Effector memory CD8-positive, alpha-beta T cell (primary cell): ENCODE measurements at regions not wholly inside any gene's neighbourhood (a gene's known extent, or its start where the extent isn't known, plus 50 kb on each side); places are given as distances from the start of the nearest gene placed in this dataset.

Experiments used
- ATAC-seq: fragments of 150-1000 bp; cut with Tn5 transposase; replicated peaks from 2 replicates; pipeline ENCODE4 v1.10.0; 2021; ENCODE audit warnings: mild to moderate bottlenecking, moderate library complexity
- DNase-seq, 3 experiments: peaks; one replicate each; pipeline ENCODE4 v3.0.0; 2021
- H3K27ac Mint-ChIP-seq, 2 donors: one replicate each; pipeline ENCODE4 v1.8.0; 2022; ENCODE audit warnings: mild to moderate bottlenecking in 2 of 2, mixed read lengths in 2 of 2, moderate library complexity in 2 of 2
- H3K27me3 Mint-ChIP-seq, 2 donors: one replicate each; pipeline ENCODE4 v1.8.0; 2022; ENCODE audit warnings: mixed read lengths in 2 of 2
- H3K36me3 Mint-ChIP-seq: one replicate; pipeline ENCODE4 v1.8.0; 2022; ENCODE audit warnings: mild to moderate bottlenecking, moderate library complexity, mixed read lengths; ENCODE audit not compliant: insufficient read depth
- H3K4me1 Mint-ChIP-seq, 2 donors: one replicate each; pipeline ENCODE4 v1.8.0; 2022; ENCODE audit warnings: low read depth in 2 of 2, mixed read lengths in 2 of 2
- H3K4me3 Mint-ChIP-seq, 2 donors: one replicate each; pipeline ENCODE4 v1.8.0; 2022; ENCODE audit warnings: mild to moderate bottlenecking in 2 of 2, mixed read lengths in 2 of 2, moderate library complexity in 2 of 2
- H3K9me3 Mint-ChIP-seq, 2 donors: one replicate each; pipeline ENCODE4 v1.8.0; 2022; ENCODE audit warnings: mixed read lengths in 2 of 2

DNA sequence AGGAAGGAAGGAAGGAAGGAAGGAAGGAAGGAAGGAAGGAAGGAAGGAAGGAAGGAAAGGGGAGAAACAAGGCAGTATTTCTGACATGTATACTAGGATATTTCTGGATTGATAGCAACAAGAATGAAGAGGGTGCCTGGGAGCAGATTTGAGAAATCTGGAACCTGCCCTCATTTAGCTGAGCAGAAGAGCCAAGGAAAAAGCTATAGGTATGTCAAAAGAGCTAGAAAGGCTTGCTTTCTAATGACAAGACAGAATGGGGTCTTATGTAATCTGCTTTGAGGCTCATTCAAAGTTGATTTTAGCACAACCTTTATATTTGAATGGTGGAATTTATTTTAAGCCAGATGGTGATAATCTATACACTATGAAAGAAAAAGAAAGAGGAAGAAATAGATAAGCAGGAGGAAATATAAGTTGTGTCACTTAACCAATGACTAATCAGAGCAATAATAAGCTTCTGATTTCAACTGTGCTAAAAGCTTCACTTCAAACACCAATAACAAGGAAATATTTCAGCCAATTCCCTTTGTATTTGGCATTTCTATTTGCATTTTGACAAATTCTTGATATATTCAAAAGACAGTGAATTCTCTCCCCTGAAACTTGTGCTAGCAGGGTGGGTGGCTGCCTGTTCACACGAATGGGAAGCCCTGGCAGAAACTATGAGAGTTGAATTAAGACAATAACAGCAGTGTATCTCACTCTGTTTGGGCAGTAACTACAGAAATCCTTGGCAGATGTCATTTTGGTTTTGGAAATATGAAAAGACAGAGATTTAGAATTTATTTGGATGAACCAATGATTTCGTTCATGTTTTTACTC lies 76.3 kb upstream of the FLRT2 start:
- Mint-ChIP-seq H3K4me3 (no peak overlapping the region), H3K27ac (no peak overlapping the region), H3K27me3 (no peaks in the 10 kb centered on the region), H3K9me3 (peaks cover 0 to 2% of the 10 kb centered on the region in 2 donors), H3K36me3 (no peaks in the 10 kb centered on the region), H3K4me1 (no peaks in the 10 kb centered on the region)
- no peak for ATAC-seq
- DNase-seq: no peak

DNA sequence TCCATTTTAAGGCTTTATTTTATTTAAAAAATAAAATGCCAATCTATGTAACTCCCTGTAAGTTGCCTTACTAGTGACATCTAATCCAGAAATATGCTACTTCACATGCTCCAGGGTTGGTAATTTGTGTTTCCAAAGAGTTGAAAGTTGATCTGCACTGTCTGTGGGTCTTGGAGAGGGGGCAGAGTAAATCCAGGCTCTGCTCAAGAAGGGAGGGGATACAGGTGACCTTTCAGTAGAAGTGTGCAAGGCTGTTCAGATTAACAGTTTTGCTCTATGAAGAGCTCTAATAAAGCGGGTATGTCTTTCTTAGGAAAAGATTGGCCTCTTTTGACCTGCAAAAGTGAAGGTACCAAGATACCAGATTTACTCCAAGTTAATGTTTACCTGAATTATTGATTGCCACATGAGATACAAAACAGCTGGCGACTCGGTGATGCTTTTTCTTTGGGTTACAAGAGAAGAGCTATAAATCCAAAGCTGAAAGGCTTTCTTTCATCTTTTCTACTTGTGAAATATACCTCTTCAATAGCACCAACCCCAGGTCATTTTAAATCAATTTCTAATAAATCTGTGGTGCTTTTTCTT lies 75.6 kb upstream of the FLRT2 start:
- Mint-ChIP-seq H3K27me3 (no peaks in the 10 kb centered on the region), H3K4me3 (no peak overlapping the region), H3K9me3 (peaks cover 0 to 2% of the 10 kb centered on the region in 2 donors), H3K4me1 (no peaks in the 10 kb centered on the region), H3K36me3 (no peaks in the 10 kb centered on the region), H3K27ac (no peak overlapping the region)
- DNase-seq: no peak
- no peak for ATAC-seq

DNA sequence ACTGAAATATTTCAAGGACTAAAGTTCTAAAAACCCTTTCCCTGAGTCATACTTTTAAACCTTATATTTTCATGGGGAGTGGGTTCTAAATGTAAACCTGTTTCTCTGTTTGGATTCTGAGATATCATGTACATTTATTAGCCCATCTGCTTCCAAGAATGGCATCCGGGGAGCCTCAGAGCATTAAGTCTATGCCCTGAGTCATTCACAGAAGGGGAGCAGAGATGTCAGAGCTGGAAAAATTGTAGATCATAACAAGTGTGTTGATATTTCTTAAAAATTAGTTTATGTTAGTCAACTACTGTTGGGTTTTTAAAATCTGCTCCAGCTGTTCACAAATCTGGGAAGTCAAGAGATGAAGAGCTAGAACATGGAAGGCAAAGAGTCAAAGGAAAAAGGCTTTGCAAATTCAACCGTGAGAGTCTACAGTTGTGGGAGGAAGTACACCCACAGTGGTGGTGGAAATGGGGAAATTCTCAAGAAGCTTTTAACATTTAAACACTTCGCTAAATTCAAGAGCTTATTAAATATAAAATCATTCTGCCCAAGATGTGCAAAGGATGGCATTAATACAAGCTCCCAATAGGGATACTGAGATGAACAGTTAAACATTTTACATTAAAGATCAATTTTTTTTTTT lies 70.5 kb upstream of the FLRT2 start:
- ATAC-seq: no peak
- Mint-ChIP-seq H3K36me3 (no peaks in the 10 kb centered on the region), H3K27me3 (no peaks in the 10 kb centered on the region), H3K4me1 (no peaks in the 10 kb centered on the region), H3K4me3 (no peak overlapping the region), H3K9me3 (peaks cover 0 to 2% of the 10 kb centered on the region in 2 donors), H3K27ac (no peak overlapping the region)
- DNase-seq: no peak

DNA sequence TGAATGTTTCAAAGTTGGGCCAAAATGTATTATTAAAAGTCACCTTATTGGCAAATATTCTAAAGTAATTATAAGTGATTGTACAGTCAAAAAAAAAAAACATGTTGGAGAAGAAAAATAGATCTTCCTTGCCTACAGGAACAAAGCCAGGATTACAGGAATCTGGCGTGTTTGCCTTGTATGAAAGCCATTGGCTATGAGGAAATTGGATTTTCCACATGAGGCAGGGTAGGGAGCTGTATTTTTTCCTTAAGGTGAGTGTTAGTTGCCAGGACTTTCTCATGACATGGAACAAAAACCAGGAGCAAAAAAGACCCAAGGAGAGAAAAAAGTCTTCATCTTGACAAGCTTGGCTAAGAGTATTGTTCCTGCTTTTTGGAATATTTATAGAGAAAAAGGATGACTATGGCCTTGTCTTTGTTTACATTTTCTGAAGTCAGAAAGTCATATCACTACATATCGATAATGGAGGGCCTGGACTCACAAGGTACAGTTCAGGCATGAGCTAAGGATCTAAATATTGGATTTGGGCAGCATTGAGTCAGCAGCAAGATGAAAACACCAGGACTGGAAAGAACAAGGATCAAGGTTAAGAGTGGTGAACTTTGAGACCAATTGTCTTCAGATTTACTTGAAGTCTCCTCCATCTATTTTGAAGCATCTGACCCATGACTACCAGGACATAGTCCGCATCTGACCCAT lies 68.4 kb upstream of the FLRT2 start:
- Mint-ChIP-seq H3K36me3 (no peaks in the 10 kb centered on the region), H3K27ac (no peak overlapping the region)

DNA sequence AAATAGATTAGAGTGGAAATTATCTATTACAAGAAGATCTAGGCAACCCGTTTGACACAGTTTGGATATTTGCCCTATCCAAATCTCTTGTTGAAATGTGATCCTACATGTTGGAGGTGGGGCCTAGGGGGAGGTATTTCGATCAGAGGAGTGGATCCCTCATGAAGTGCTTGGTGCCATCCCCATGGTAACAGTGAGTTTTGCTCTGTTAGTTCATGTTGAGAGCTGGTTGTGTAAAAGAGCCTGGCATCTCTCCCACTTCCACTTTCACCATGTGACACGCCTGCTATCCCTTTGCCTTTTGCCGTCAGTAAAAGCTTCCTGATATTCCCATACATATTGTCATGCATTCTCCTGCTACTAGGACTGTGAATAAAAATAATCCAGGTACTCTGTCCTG lies 66.4 kb upstream of the FLRT2 start:
- H3K9me3 Mint-ChIP-seq: peaks cover 0 to 5% of the 10 kb centered on the region in 2 donors
- no peaks in the 10 kb centered on the region for H3K36me3 Mint-ChIP-seq
- H3K4me3 Mint-ChIP-seq: no peak overlapping the region
- ATAC-seq (no peak), DNase-seq (no peak)
- no peaks in the 10 kb centered on the region for H3K27me3 Mint-ChIP-seq
- no peak overlapping the region for H3K27ac Mint-ChIP-seq
- H3K4me1 Mint-ChIP-seq: no peaks in the 10 kb centered on the region

More for the DNA sequence above, 68.4 kb upstream of the FLRT2 start:
- no peak for DNase-seq
- H3K4me3 Mint-ChIP-seq: no peak overlapping the region
- no peak for ATAC-seq
- H3K9me3 Mint-ChIP-seq: peaks cover 0 to 5% of the 10 kb centered on the region in 2 donors
- H3K27me3 Mint-ChIP-seq: no peaks in the 10 kb centered on the region
- H3K4me1 Mint-ChIP-seq: no peaks in the 10 kb centered on the region

DNA sequence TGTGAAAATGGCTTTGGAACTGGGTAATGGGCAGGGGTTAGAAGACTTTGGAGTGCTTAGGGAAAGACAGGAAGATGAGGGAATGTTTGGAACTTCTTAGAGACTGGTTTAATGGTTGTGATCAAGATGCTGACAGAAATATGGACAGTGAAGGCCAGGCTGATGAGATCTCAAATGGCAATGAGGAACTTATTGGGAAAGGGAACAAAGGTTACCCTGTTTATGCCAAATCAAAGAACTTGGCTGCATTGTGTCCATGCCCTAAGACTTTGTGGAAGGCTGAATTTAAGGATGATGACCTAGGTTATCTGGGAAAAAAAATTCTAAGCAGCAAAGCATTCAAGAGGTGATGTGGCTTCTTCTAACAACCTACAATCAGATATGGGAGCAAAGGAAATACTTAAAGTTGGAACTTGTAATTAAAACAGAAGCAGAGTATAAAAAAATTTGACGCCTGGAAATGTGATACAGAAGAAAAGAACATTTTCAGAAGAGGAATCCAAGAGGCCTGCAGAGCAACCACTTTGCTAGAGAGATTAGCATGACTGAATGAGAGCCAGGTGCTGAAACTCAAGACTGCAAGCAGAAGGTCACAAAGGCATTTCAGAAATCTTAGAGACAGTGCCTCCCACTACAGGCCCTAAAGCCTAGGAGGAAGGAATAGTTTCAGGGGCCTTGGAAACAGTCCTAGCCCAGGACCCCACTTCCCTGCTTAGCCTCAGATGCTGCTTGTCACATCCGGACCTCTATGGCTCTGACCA lies 65.6 kb upstream of the FLRT2 start:
- Mint-ChIP-seq H3K9me3 (peaks cover 0 to 5% of the 10 kb centered on the region in 2 donors), H3K27ac (no peak overlapping the region), H3K4me1 (no peaks in the 10 kb centered on the region), H3K36me3 (no peaks in the 10 kb centered on the region), H3K27me3 (no peaks in the 10 kb centered on the region), H3K4me3 (no peak overlapping the region)
- DNase-seq: no peak
- ATAC-seq: no peak

DNA sequence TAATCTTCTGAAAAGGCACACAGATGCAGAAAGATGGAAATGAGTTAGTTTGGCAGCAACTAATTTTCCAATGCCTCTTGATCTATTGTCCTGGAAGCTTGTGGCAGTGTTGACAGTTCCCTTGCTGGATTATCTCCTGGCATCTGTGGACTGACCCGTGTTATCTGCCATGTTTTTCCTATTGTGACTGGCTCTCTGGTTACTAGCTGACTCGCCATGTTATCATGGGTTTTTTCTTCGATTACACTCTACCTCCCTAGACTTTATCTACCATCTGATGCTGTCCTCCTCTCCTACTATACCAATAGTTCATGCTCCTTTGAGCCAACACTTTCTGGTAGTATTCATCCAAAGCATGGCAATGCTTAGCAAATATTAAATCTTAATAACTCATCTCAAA lies 63.3 kb upstream of the FLRT2 start:
- Mint-ChIP-seq H3K4me1 (no peaks in the 10 kb centered on the region), H3K36me3 (no peaks in the 10 kb centered on the region), H3K9me3 (peaks cover 0 to 2% of the 10 kb centered on the region in 2 donors), H3K4me3 (no peak overlapping the region), H3K27ac (no peak overlapping the region), H3K27me3 (no peaks in the 10 kb centered on the region)
- ATAC-seq (no peak), DNase-seq (no peak)

DNA sequence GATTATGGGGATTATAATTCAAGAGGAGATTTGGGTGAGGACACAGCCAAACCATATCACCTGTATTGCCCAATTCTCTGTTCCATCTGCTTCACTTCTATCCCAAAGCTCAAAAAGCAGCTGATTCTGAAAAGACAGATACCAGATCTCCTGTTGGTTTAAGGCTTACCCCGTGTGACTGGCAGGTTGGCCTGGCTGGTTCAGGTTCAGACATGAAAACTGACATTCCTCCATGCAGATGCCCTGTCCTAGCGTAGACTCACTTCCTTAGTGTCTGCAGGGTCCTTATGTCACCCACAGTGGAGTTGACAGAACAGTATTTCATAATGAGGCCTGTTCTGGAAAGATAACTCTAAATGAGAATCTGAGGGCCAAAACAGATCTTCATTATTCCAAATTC lies 61.1 kb upstream of the FLRT2 start:
- Mint-ChIP-seq H3K4me3 (no peak overlapping the region), H3K4me1 (no peaks in the 10 kb centered on the region), H3K36me3 (no peaks in the 10 kb centered on the region), H3K9me3 (peaks cover 0 to 2% of the 10 kb centered on the region in 2 donors), H3K27ac (no peak overlapping the region), H3K27me3 (no peaks in the 10 kb centered on the region)
- no peak for DNase-seq
- no peak for ATAC-seq

DNA sequence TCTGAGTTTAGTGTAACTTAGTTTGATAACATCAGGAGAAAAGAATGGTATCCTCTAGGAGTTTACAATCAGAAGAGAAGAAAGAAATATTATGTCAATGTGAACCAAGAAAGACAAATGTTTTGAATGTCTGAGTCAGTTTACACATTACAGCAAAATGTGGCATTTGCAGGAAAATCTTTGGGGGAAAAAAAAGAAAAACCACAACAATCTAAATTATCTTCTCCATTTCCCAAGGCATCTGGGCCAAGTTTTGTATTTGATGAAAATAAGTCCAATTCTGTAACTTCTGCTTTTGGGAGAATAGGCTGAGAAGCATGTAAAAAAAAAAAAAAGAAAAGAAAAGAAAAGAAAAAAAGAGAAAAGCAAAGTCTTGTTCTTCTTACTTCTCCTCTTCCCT lies 58.8 kb upstream of the FLRT2 start:
- no peak for DNase-seq
- Mint-ChIP-seq H3K27me3 (no peaks in the 10 kb centered on the region), H3K36me3 (no peaks in the 10 kb centered on the region), H3K27ac (no peak overlapping the region), H3K4me3 (no peak overlapping the region), H3K4me1 (no peaks in the 10 kb centered on the region), H3K9me3 (no peaks in the 10 kb centered on the region)
- ATAC-seq: no peak

DNA sequence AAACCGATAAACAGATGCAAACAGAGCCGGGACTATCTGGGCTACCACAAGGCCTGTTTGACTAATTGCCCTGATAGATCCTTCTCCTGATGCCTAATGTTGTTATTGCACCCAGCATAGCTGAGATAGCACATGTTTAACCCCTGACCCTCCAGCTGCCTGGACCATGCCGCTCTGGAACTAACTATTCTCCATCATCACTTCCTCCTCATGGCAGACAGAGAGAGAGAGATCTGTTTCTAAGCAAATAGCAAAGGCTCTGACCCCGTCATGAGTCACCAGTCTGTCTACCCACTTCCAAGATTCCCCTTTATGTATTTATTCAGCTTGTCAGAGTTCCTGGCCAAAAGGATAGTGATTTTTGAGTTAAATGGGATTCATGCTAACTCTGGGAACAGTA lies 58.2 kb upstream of the FLRT2 start:
- no peaks in the 10 kb centered on the region for H3K4me1 Mint-ChIP-seq
- DNase-seq: no peak
- H3K36me3 Mint-ChIP-seq: no peaks in the 10 kb centered on the region
- H3K27me3 Mint-ChIP-seq: no peaks in the 10 kb centered on the region
- H3K27ac Mint-ChIP-seq: no peak overlapping the region
- no peak overlapping the region for H3K4me3 Mint-ChIP-seq
- ATAC-seq: no peak
- H3K9me3 Mint-ChIP-seq: no peaks in the 10 kb centered on the region

DNA sequence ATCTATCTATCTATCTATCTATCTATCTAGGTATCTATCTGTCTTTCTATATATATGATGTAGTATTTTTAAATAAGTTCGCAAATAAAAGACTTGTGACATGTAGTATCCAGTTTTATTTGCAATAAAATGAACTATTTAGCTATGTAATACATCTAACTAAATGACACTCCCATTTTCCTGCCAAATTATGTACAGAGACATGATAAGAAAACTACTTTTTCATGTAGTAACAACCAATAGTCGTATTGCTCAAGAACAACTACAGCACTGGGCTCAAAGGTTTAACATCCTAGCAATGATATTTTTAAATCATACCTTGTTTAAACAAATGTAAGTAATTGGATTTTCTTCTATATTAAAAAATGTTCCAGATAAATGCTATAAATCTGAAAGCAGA lies 55.5 kb upstream of the FLRT2 start:
- Mint-ChIP-seq H3K36me3 (no peaks in the 10 kb centered on the region), H3K27ac (no peak overlapping the region), H3K4me1 (no peaks in the 10 kb centered on the region), H3K9me3 (peaks cover 4 to 6% of the 10 kb centered on the region in 2 donors), H3K27me3 (no peaks in the 10 kb centered on the region), H3K4me3 (no peak overlapping the region)
- ATAC-seq (no peak), DNase-seq (no peak)

DNA sequence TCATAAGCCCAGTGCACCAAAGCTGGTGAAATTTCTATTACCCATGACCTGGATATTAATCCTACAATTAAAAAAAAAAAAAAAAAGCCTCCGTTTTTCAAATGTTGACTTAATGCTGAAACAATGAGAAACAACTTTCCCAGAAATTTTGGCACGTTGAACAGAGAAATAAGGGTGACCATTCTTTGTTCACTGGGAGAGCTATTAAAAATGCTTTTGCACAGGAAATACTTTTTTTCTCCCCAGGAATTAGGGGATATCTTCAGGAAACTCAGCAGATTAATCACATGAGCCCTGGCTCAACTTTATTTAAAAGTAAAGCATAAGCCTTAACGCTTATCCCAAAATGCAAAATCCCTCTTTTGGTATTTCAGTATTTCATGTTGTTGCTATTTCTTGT lies 54.8 kb upstream of the FLRT2 start:
- no peak overlapping the region for H3K4me3 Mint-ChIP-seq

DNA sequence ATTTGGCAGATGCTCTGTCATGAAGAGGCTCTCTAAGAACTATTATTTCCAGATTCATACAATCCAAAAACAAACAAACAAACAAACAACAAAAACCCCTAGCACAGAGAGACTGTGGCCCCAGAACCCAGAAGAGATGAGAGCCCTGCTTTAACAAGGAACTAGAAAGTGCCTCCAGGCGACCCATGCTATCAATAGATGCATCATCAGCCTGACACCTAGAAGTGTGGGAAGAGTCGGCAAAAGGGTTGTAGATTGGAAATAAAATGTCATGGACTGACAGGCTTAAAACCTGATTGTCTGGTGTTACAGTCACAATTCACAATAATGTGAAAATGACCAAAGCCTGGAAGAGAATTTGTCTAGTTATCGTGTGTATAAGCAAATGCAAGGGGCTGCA lies 50.6 kb upstream of the FLRT2 start:
- peaks cover 8 to 9% of the 10 kb centered on the region in 2 donors for H3K9me3 Mint-ChIP-seq
- H3K36me3 Mint-ChIP-seq: no peaks in the 10 kb centered on the region
- no peak for DNase-seq
- H3K27ac Mint-ChIP-seq: no peak overlapping the region
- H3K27me3 Mint-ChIP-seq: no peaks in the 10 kb centered on the region
- no peak overlapping the region for H3K4me3 Mint-ChIP-seq
- no peaks in the 10 kb centered on the region for H3K4me1 Mint-ChIP-seq
- ATAC-seq: no peak

More for the DNA sequence above, 54.8 kb upstream of the FLRT2 start:
- DNase-seq: no peak
- peaks cover 7 to 8% of the 10 kb centered on the region in 2 donors for H3K9me3 Mint-ChIP-seq
- no peaks in the 10 kb centered on the region for H3K27me3 Mint-ChIP-seq
- H3K27ac Mint-ChIP-seq: no peak overlapping the region
- no peak for ATAC-seq
- H3K4me1 Mint-ChIP-seq: no peaks in the 10 kb centered on the region
- no peaks in the 10 kb centered on the region for H3K36me3 Mint-ChIP-seq
